ENCODE measurements at regions not wholly inside any gene's neighbourhood (a gene's known extent, or its start where the extent isn't known, plus 50 kb on each side); places are given as distances from the start of the nearest gene placed in this dataset.

DNA sequence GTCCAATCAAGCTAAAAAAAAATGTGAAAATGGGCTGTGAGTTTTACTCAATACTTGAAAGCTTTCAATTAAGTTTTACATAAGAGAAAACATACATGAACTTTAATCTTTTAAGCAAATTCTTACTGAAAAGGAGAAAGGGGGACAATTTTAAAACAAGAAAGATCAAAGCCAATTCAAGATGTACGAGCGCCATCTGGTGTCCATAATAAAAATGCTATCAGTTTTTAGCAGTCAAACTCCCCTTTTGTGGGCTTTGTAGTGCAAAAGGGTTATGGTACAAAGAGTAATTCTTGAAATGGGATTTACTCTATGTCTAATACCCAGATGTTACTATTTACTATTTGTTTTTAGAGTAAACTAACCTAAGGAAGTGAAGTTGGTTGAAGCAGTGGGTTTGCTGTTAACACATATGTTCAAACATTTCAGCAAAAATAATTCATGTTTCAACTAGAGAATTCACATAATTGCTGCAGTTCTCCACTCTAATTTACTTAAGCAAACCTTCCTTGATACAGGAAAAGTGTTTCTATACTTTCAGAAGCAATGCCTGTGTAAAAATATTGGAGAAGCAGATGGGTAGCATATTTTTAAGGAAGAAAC lies 228.2 kb upstream of the TYRP1 start:
- H3K36me3 ChIP-seq = no peaks in the 10 kb centered on the region
- intact Hi-C loops (cut with DNase I) = no loop called here
- H3K27ac ChIP-seq = no peak overlapping the region
- TF ChIP-seq, protein P1, sequence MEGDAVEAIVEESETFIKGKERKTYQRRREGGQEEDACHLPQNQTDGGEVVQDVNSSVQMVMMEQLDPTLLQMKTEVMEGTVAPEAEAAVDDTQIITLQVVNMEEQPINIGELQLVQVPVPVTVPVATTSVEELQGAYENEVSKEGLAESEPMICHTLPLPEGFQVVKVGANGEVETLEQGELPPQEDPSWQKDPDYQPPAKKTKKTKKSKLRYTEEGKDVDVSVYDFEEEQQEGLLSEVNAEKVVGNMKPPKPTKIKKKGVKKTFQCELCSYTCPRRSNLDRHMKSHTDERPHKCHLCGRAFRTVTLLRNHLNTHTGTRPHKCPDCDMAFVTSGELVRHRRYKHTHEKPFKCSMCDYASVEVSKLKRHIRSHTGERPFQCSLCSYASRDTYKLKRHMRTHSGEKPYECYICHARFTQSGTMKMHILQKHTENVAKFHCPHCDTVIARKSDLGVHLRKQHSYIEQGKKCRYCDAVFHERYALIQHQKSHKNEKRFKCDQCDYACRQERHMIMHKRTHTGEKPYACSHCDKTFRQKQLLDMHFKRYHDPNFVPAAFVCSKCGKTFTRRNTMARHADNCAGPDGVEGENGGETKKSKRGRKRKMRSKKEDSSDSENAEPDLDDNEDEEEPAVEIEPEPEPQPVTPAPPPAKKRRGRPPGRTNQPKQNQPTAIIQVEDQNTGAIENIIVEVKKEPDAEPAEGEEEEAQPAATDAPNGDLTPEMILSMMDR (IDR thresholded peaks at IDR 0.05) = peak in 3 of 4 donors; percentile 45 to 62 (median 47)
- peak in 1 of 4 donors; percentile 33 for ATAC-seq
- no peak overlapping the region for H3K4me3 ChIP-seq
- FAIRE-seq = no peak
- H3K27me3 ChIP-seq = no peaks in the 10 kb centered on the region
- H3K9me3 ChIP-seq = no peaks in the 10 kb centered on the region
- H3K4me1 ChIP-seq = no peaks in the 10 kb centered on the region
- no peak for DNase-seq
- WGBS, 2 donors = 0% methylated on average over 2 of the region's 2 CpGs

DNA sequence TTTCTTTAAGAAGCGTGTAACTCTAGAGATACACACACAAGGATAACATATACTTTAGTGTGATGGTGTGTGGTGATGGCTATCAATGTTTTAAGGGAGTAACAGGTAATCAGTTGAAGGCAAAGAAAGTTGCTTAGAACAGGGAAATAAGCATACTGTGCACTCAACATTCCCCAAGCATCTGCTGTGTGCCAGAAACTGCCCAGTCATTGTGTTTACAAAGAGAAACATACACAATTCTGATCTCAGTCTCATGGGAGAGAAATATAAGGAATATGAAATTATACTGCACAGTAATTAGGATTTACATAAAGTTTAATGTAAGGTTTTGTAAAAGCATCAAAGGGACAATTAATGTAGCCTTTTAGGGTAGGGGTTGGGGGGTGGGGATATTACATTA lies 224.1 kb upstream of the TYRP1 start:
- FAIRE-seq = no peak
- H3K36me3 ChIP-seq = no peaks in the 10 kb centered on the region
- 93 to 97% methylated on average over 1 of the region's 1 CpG for WGBS, 2 donors
- TF ChIP-seq, protein P1 (IDR thresholded peaks at IDR 0.05) = no peak
- peak in 2 of 4 donors; percentile 35 to 63 for ATAC-seq
- H3K27me3 ChIP-seq = no peaks in the 10 kb centered on the region
- intact Hi-C loops (cut with DNase I) = no loop called here
- no peaks in the 10 kb centered on the region for H3K9me3 ChIP-seq
- DNase-seq = no peak
- H3K4me3 ChIP-seq = no peak overlapping the region
- H3K27ac ChIP-seq = no peak overlapping the region
- H3K4me1 ChIP-seq = no peaks in the 10 kb centered on the region

DNA sequence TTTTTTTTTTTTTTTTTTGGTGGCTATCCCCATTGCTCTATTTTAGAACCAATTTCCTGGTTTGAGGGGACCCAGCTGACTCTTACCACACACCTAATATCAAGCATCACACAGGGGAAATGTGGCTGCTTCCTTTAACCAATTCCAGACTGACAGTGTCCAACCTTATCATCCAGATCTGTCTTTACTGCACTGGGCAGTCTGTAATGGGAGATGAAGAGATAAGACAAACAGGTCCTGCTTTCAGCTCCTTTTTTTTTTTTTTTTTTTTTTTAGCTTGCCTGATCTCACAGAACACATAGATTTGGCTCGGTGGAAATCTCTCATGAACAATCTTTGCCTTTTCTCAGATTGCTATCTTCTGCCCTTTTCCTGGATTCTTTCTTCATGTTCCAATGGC lies 198.8 kb upstream of the TYRP1 start:
- no peaks in the 10 kb centered on the region for H3K27me3 ChIP-seq
- H3K4me3 ChIP-seq = no peak overlapping the region
- DNase-seq (no peak), FAIRE-seq (no peak), ATAC-seq (no peak)
- 62 to 67% methylated on average over 1 of the region's 1 CpG for WGBS, 2 donors
- H3K27ac ChIP-seq = no peak overlapping the region
- H3K4me1 ChIP-seq = no peaks in the 10 kb centered on the region
- intact Hi-C loops (cut with DNase I) = no loop called here
- H3K36me3 ChIP-seq = no peaks in the 10 kb centered on the region
- TF ChIP-seq, protein P1 (IDR thresholded peaks at IDR 0.05) = no peak
- no peaks in the 10 kb centered on the region for H3K9me3 ChIP-seq

DNA sequence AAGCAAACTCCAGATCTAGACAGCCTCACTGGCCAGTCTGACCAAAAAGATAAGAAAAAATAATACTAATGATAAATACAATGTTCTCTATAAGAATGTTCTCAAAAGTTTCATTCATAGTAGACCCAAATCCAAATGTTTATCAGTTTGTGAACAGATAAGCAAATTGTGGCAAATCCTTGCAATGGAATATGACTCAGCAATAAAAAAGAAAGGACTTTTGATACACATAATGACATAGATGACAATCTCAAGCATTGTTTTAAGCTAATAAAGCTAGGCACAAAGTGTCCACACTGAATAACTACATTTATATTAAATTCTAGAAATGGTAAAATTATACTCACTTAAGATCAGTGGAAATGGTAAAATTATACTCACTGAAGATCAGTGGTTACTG lies 195.4 kb upstream of the TYRP1 start:
- Histone ChIP-seq H3K4me3 (no peak overlapping the region), H3K9me3 (no peaks in the 10 kb centered on the region), H3K36me3 (no peaks in the 10 kb centered on the region), H3K4me1 (no peaks in the 10 kb centered on the region), H3K27me3 (no peaks in the 10 kb centered on the region), H3K27ac (no peak overlapping the region)
- TF ChIP-seq, protein P1 (IDR thresholded peaks at IDR 0.05) = no peak
- DNase-seq (no peak), ATAC-seq (no peak), FAIRE-seq (no peak)
- intact Hi-C loops (cut with DNase I) = no loop called here

DNA sequence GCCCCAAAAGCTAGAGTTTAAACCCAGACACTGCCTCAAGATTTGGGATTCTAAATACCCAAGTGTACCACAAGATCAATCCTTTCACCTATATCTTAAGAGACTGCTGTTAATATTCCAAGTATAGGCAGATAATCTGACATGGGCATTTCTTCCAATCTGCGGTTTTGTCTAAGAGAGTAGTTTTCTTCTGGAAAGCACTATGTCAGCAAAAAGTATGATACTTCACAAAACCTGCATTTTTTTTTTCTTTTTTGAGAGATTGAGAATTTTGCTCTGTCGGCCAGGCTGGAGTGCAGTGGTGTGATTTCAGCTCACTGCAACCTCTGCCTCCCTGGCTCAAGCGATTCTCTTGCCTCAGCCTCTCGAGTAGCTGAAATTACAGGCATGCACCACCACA lies 190.7 kb upstream of the TYRP1 start:
- Histone ChIP-seq H3K4me1 (no peaks in the 10 kb centered on the region), H3K9me3 (no peaks in the 10 kb centered on the region), H3K27ac (no peak overlapping the region), H3K27me3 (no peaks in the 10 kb centered on the region), H3K4me3 (no peak overlapping the region), H3K36me3 (no peaks in the 10 kb centered on the region)
- intact Hi-C loops (cut with DNase I) = no loop called here
- no peak for ATAC-seq
- whole genome bisulfite sequencing, 2 donors = 84 to 91% methylated on average over 4 of the region's 4 CpGs
- no peak for DNase-seq
- no peak for FAIRE-seq
- TF ChIP-seq, protein P1 (IDR thresholded peaks at IDR 0.05) = no peak

Measured in pancreas (tissue), 10 donors.